ENCODE measurements at regions not wholly inside any gene's neighbourhood (a gene's known extent, or its start where the extent isn't known, plus 50 kb on each side); places are given as distances from the start of the nearest gene placed in this dataset.

- TF ChIP-seq CTCF (optimal IDR thresholded peaks at IDR 0.05 in 1 of 3, IDR thresholded peaks at IDR 0.05 in 1 of 3, conservative IDR thresholded peaks at IDR 0.05 in 1 of 3; ENCODE audit: extremely low read depth in 1 of 3, insufficient read depth in 2 of 3, low read length in 3 of 3), result no peak
- no peak for TF ChIP-seq EZH2 (IDR thresholded peaks at IDR 0.05; ENCODE audit: low read length)
Measured at GRCh38 chr5:23648656-23649055, 141.2 kb downstream of the PRDM9 start.
